Hepatocyte (in vitro differentiated cells): ENCODE measurements at regions not wholly inside any gene's neighbourhood (a gene's known extent, or its start where the extent isn't known, plus 50 kb on each side); places are given as distances from the start of the nearest gene placed in this dataset.

ENCODE experiments used
- EZH2 ChIP-seq: fragments of 200-600 bp; sonication (generic); IDR thresholded peaks from 2 replicates; pipeline ENCODE4 v1.6.1; 2016; ENCODE audit warnings: antibody characterized with exemption, mild to moderate bottlenecking, borderline replicate concordance
- TF ChIP-seq, protein P1 (sequence below): fragments of 200-600 bp; sonication (generic); IDR thresholded peaks from 2 replicates; pipeline ENCODE4 v1.5.1; 2016; ENCODE audit warnings: antibody characterized with exemption, mild to moderate bottlenecking; ENCODE audit not compliant: poor library complexity

DNA sequence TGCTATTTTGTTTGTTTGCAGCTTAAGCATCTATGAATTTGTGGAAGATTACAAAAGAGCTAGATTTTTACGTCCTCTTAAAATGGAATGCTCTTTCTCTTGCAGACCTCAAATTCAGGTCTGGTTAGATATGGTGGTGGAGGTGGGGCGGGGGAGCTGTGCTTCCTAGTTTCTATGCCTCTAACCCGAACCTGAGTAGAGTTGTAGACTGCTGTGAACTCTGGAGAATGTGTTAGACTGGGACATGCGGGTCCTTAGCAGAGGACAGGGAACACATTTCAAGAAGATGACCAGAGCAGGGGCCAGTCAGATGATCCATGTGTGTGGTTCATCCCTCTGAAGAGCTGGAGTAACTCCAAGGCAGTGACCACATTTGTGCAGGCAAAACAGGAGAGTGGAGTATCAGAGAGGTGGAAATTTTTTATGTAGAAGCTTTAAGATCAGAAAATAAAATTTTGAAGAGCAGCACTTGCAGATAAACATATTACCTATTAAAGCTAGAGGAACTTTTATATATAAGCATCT is 154.9 kb downstream of the FAM174A start:
- TF ChIP-seq, protein P1, sequence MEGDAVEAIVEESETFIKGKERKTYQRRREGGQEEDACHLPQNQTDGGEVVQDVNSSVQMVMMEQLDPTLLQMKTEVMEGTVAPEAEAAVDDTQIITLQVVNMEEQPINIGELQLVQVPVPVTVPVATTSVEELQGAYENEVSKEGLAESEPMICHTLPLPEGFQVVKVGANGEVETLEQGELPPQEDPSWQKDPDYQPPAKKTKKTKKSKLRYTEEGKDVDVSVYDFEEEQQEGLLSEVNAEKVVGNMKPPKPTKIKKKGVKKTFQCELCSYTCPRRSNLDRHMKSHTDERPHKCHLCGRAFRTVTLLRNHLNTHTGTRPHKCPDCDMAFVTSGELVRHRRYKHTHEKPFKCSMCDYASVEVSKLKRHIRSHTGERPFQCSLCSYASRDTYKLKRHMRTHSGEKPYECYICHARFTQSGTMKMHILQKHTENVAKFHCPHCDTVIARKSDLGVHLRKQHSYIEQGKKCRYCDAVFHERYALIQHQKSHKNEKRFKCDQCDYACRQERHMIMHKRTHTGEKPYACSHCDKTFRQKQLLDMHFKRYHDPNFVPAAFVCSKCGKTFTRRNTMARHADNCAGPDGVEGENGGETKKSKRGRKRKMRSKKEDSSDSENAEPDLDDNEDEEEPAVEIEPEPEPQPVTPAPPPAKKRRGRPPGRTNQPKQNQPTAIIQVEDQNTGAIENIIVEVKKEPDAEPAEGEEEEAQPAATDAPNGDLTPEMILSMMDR: no peak
- no peak for TF ChIP-seq EZH2
